SU-DHL-6 (cell line): ENCODE measurements at regions not wholly inside any gene's neighbourhood (a gene's known extent, or its start where the extent isn't known, plus 50 kb on each side); places are given as distances from the start of the nearest gene placed in this dataset.
"Not testable (repeated sequence)": the region's sequence is repeated elsewhere in the genome, so short reads cannot be mapped to it uniquely, and the experiment has no call there.

Experiments used
- CTCF ChIP-seq: fragments of 200-600 bp; sonication (generic); IDR thresholded peaks from one replicate; pipeline ENCODE4 v1.5.1; 2017; ENCODE audit warnings: antibody characterized with exemption, mild to moderate bottlenecking, low read length, moderate library complexity; ENCODE audit not compliant: insufficient read depth, poor library complexity, severe bottlenecking
- EZH2phosphoT487 ChIP-seq: fragments of 200-600 bp; sonication (generic), shearing (Covaris generic); conservative IDR thresholded peaks from 2 replicates; pipeline ENCODE4 v1.6.1; 2018; ENCODE audit warnings: mild to moderate bottlenecking, antibody characterized with exemption, low read length, moderate library complexity, mixed read lengths

- not testable (repeated sequence) for TF ChIP-seq CTCF, EZH2phosphoT487
Observed at GRCh38 chr17:83192789-83193335, 113.5 kb downstream of the METRNL start.
